ENCODE measurements at regions not wholly inside any gene's neighbourhood (a gene's known extent, or its start where the extent isn't known, plus 50 kb on each side); places are given as distances from the start of the nearest gene placed in this dataset.

DNA sequence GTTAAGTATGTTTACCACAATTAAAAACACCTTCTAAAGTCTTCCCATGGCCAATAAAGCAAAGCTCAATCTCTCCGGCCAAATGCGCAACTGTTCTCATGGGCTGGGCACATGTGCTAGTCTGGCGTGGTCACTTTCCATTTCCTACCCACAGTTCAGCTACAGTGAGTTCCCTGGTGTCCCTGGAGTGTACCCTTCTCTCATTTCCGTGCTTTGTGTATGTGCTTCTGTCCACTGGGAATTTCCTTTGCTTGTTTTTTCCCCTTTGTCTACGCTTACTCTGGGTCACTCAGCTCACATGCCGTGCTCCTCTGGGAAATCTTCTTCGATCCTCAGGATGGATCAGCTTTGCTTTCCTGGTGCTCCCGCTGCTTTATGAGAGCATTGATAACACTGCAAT lies 69.6 kb upstream of the GYPC start:
- no peak for DNase-seq (ENCODE audit: low spot score)

- DNase-seq (ENCODE audit: low spot score): no peak
Observed at GRCh38 chr2:126599062-126599461, 56.9 kb upstream of the GYPC start.

DNA sequence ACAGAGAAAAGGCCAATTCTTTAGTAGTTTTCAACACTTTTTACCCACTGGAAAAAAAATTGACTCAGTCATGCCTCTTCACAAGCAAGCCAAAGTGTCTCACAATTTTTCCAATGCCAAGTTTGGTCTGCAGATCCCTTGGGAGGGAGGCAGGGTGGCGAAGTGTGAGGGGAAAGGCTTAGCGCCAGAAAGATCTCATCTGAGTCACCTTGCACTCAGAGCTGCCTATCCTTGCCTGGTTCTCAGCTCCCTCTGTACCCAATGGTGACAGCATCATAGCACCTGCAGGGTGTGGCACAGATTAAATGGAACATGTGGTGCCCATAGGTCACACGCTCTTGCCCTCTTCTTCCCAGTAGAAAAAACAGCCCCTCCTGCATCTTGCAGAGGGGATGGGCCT lies 55.2 kb upstream of the GYPC start:
- DNase-seq (ENCODE audit: low spot score): no peak

GRCh38 chr2:126602334-126602733 lies 53.6 kb upstream of the GYPC start:
- no peak for DNase-seq (ENCODE audit: low spot score)

Data from hepatic stellate cell (primary cell).